ENCODE measurements at regions not wholly inside any gene's neighbourhood (a gene's known extent, or its start where the extent isn't known, plus 50 kb on each side); places are given as distances from the start of the nearest gene placed in this dataset.

- DNase-seq, result no peak
Measured at GRCh38 chr2:100222844-100223243, 80.5 kb upstream of the AFF3 start.

DNA sequence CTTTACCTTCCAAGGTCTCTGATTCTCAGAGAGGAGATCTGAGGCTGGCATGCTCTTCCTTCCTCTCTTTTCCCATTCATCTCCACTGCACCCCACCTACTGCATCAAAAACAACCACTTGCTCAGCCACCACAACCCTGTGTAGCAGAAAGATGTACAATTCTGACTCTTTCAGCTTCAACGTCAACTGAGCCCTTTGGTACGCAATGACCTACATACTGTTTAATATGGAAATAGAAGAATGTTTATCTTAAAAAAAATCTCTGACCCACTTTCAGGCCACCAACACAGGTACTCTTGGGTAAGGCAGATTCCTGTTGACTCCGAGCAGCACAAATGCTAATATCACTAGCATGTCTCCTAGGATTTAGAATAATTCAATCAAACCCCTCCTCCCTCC, 76.2 kb upstream of the AFF3 start:
- DNase-seq, result no peak

- DNase-seq, result no peak
Measured at GRCh38 chr2:100217323-100217722, 74.9 kb upstream of the AFF3 start.

GRCh38 chr2:100216015-100216414, 73.6 kb upstream of the AFF3 start:
- no peak for DNase-seq

- DNase-seq, result no peak
Measured at GRCh38 chr2:100215371-100215770, 73.0 kb upstream of the AFF3 start.

DNA sequence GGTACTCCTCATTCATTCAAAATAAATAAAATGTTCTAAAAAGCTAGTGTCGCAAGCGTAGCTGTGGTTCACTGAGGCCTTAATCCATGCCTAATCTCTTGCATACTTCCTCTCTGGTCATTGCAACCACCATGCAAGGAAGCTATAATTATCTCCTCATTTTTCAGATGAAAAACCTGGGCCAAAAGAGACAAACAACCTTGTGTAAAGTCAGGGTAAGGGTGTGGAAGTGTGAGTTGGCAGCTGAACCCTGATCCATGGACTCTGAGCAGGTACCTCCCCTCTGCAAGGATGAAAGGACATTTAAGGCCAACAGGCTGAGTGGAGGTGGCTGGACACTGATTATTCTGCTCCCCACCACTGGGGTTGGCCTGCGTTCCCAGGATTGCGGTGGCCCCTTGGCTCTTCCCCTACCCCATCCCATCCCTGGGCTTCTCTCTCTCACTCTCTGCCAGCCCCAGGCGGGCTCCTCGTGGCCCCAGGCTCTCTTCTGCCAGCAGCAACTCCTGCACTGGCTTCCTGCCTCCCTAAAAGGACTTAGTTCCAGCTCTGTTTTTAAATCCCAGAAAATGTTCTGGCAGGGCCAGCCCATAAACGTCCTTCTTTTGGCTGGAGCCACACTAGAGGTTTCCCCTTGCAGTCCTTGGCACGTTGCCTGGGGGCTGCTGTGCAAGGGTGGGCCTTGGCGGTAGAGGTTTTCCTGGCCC, 72.0 kb upstream of the AFF3 start:
- peak; percentile 85 to 96 for DNase-seq

DNA sequence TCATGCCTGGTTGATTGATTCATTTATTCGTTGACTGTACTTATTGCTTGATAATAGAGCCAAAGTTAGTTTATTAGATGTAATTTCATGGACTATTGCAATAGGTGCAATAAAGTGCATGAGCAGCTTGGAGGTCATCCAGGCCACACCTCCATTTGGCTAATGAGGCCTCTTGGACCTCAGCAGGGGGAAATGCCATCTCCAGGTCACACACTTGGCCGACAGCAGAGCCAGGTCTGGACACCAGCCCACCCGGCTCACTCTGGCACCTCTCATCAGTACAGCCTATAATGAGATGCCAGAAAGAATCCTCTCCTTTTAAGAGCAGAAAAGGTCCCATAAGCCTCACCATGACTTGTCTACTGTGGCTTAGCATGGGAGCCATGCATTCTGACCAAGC, 71.2 kb upstream of the AFF3 start:
- DNase-seq, result peak in 1 of 2 experiments; percentile 72

- no peak for DNase-seq
Measured at GRCh38 chr2:100212850-100213249, 70.5 kb upstream of the AFF3 start.

GRCh38 chr2:100211521-100211920, 69.1 kb upstream of the AFF3 start:
- DNase-seq, result no peak

- no peak for DNase-seq
Measured at GRCh38 chr2:100208141-100208770, 65.9 kb upstream of the AFF3 start.

- DNase-seq, result no peak
Measured at GRCh38 chr2:100207411-100207885, 65.1 kb upstream of the AFF3 start.

GRCh38 chr2:100206731-100207255, 64.4 kb upstream of the AFF3 start:
- DNase-seq, result no peak

- DNase-seq, result no peak
Measured at GRCh38 chr2:100205174-100205573, 62.8 kb upstream of the AFF3 start.

DNA sequence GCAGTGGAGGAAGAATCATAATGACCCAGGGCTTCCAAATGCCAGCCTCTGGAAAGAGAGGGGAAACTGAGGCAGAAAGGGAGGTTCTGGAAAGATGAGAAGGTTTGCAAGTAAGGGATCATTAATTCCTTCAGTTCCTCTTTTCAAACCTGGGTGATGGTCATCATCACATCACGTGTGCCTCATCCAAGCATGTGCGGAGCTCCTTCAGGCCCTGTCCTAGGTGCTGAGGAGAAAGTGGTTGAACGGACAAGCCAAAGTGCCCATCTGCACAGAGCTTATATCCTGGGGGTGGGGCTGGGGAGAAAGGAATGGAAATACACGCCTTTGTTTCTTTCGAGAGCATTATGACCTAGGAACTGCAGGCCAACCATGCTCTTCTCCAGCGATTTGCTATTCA, 60.2 kb upstream of the AFF3 start:
- DNase-seq, result no peak

DNA sequence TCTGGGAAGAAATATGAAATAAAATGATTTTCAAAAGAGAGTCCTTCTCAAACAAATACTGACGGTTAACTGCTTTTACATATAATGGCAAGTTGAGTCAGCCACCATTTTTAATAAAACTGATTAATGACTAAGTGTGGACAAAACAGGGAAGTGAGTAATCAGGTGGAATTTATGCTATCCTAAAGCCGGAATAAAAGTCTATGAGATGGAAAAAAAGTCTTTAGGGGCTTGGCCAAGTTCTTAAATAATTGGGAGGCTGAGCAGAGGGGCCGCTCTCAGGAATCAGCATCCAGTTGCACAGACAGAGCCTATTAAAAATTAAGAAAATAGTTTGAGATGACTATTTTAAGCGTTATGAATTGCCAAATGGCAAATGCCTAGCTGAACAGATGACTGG, 58.6 kb upstream of the AFF3 start:
- no peak for DNase-seq

DNA sequence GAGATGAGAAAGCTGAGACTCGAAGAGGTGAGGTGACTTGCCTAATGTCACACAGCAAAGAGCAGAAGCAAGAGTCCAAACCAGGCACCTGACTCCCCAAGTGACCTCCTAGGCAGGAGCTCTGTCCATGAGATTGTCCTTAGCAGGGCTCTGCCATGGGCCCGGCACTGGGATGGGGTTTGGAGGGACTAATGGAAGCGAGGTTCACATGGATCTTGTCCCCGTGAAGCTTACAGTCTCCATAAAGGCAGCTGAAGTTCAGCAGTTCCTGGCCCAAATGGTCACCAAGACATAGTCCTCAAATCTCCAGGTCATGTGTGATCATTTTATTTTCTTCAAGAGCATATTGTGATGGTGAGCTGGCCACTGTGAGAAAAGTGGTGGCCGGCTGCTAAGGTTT, 57.0 kb upstream of the AFF3 start:
- no peak for DNase-seq

DNA sequence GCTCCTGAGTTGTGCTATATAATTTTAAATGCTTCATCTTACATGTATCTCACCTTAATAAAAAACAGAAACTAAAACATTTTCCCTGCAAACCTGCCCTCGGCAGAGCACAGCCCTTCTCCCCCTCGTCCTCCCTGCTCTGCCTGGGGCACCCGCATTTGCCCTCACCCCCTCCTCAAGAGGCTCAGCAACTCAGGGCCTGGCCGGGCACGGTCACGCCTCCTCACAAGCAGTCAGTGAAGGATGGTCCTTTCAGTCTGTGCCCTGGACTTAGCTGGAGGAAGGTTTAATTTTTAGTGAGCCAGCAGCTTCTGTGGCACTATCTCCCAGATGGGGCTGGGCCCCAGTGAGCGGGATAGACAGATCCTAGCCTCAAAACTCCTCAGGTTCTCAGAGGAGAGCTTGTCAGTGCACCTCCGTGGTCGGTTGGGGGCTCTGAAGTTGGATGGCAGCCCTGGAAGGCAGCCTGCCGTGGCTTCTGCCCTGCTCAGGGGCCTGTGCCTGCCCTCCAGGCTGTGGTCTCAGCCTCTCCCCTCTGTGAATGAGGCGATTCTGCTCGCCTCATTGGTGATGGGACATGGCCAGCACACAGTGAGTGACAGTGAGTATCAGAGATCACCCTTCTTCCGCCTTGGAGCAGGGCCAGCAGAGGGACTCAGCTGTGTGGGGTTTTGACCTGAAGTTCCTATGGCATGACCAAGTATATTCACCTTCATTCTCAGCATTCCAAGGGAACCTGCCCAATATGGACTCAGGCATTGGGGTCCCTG, 56.3 kb upstream of the AFF3 start:
- DNase-seq, result no peak

DNA sequence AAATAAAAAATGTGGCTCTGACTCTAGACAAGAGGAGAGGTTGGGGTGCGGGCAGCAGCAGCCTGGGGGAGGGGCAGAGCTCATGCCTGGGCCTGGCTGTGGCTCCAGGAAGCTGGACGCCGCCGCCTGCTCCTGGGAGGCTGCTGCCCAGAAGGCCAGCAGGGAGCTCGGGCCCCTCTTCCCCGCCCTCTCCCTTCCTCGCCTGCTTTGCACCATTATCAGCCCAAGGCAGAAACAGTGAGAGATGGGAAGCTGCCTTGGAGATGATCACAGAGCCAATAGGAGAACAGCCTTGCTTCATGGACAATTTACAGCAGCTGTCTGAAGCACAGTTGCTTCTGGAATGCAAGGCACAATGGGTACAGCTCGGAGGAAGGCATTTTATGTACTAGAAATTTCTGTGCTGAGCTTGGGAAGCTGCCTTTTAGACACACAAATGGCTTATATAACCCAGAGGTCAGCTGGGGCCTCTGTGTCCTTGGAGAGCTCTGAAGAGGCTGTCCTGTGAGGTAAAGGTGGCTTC, 55.3 kb upstream of the AFF3 start:
- DNase-seq, result no peak

DNA sequence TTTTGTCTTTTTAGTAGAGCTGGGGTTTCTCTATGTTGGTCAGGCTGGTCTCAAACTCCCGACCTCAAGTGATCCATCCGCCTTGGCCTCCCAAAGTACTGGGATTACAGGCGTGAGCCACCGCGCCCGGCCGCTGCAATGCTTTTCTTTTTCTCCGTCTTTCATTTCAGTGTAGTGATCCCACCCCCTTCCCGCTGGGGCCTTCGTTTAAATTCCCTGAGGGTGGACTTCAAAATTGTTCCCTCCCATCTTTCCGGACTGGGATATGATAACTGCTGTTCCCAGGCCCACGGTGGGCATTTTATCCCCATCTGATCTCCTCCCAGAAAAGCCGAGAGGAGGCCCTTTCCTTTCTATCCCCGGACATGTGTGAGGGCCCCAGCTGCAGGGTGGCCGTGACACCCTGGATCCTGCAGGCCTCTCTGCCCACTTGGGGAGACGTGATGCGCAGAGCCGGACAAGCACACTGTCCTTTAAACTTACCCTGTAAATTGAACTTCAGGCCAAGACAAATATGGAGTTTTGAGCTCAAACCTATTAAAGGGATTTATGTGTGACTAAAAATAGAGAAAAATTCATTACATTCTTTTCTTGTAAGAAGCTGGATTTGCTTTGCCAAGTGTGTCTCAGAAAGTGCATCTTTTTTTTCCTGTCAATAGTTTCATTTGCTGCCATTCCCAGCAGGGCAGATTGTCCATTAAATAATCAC, 54.5 kb upstream of the AFF3 start:
- no peak for DNase-seq

DNA sequence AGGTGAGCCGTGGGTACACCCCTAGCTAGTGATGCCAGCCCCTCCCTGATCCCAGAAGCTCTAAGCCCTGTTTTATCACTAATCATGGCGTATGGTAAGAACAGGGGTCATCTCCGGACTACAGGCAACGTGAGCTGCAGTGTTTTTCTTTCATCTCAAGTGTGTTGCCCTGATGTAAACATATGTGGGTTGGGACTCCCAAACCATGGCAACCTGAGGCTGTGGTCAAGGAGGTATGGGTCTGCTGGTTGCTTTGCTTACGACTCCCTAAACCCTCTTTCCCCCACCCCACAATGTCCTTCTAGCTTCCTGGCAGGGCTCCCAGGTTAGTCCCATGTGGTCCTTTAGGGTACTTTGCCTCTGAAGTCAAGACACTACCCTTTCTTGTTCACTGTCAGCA, 53.6 kb upstream of the AFF3 start:
- DNase-seq, result no peak

DNA sequence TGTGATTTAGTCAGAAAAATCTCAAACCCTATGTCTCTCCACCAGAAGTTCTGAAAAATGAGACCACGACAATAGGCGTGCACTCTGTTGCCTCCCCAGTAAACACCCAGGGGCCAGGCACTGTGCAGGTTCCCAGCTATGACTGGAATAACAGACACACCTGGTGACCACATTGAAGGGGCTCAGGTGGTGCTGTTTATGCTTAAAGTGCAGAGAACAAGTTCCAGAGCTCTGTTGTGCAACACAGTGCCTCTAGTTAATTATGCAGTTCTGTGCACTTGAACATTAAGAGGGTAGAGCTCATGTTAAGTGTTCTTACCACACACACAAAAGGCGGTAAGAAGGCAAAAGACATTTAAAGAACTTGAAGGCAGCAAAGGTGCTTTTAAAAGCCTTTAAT, 52.6 kb upstream of the AFF3 start:
- no peak for DNase-seq

- DNase-seq, result no peak
Measured at GRCh38 chr2:100193291-100193710, 50.9 kb upstream of the AFF3 start.

DNA sequence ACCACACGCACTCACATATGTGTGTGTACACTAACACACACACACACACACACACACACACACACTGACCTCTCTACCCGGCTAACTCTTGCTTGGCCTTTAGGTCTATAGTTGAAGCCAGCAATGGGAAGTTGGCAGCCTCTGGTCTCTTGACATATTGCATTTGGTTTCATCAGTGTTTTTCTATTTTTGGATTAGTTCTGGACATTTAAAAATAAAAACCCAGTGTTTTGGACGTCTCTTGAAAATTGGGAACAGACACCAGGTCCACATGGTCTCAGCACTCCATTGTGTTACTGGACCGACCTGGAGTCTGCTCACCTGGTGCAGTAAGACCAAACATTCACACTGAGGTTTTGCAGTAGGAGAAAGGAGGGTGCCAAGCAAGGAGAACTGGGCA, 50.4 kb upstream of the AFF3 start:
- DNase-seq, result no peak

Measured in NCI-H446 (cell line).